ENCODE measurements at regions not wholly inside any gene's neighbourhood (a gene's known extent, or its start where the extent isn't known, plus 50 kb on each side); places are given as distances from the start of the nearest gene placed in this dataset.

DNA sequence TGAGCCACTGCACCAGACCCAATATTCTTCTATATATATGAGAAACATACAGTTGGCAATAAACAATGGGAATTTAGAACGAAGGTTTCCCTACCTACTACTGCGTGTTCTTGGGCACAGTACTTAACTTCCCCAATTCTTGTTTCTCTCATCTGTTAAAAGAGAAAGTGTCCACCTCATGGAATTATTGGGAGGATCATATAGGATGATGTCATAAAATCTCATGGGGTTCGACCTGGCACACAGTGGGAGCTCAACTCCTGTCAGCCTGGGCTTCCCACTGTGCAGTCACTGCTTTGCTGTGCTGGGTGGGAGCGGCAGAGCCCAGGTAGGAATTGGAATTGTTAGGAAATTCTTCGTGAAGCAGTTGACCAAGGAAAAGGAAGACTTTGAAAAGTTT, 203.3 kb downstream of the SH3BP4 start:
- no peak for TF ChIP-seq CTCF (IDR thresholded peaks at IDR 0.05; ENCODE audit: low read depth, low read length)
- in situ Hi-C loops (cut with HindIII; ENCODE audit: low sequenced_read_pairs): no loop called here
- DNase-seq (ENCODE audit: low read depth, low spot score): no peak
- no peak overlapping the region for H3K4me3 ChIP-seq (ENCODE audit: low read depth, low read length)

GRCh38 chr2:235156055-235156454, 204.2 kb downstream of the SH3BP4 start:
- TF ChIP-seq CTCF (IDR thresholded peaks at IDR 0.05; ENCODE audit: low read depth, low read length): no peak
- in situ Hi-C loops (cut with HindIII; ENCODE audit: low sequenced_read_pairs): no loop called here
- no peak for DNase-seq (ENCODE audit: low read depth, low spot score)
- no peak overlapping the region for H3K4me3 ChIP-seq (ENCODE audit: low read depth, low read length)

DNA sequence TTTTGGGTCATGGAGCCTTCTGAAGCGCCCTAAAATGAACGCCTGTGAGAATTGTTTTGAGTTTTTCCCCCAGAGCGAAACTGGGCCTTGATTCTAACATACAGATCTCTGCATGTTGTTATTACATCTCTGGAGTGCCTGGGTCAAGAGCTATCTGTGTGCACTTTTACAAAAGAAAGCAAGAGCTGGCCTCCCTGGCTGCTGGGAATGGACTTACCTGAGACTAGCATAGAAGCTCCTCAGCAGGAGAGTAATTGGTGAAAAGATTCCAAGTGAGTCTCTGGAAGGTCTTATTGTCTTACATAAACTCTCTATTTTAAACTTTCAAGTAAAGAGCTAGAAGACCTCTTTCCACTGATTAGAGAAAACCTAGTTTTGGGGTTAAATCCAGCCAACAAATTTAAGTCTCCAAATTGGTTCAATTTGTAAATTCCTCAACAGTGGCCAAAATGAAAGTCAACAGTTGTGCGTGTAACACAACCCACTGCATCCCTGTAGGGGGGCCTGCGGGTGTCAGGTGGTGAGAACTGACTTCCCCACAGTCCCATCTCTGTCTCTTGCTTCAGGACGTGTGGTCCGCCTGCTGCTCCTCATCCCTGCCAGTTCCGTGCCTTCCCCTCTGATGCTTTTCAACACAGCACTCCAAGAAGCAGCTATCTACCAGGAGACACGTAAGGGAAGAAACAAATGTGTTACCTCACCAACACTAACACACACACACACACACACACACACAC, 206.1 kb downstream of the SH3BP4 start:
- TF ChIP-seq CTCF (IDR thresholded peaks at IDR 0.05; ENCODE audit: low read depth, low read length): no peak
- no peak overlapping the region for H3K4me3 ChIP-seq (ENCODE audit: low read depth, low read length)
- in situ Hi-C loops (cut with HindIII; ENCODE audit: low sequenced_read_pairs): no loop called here
- DNase-seq (ENCODE audit: low read depth, low spot score): no peak

DNA sequence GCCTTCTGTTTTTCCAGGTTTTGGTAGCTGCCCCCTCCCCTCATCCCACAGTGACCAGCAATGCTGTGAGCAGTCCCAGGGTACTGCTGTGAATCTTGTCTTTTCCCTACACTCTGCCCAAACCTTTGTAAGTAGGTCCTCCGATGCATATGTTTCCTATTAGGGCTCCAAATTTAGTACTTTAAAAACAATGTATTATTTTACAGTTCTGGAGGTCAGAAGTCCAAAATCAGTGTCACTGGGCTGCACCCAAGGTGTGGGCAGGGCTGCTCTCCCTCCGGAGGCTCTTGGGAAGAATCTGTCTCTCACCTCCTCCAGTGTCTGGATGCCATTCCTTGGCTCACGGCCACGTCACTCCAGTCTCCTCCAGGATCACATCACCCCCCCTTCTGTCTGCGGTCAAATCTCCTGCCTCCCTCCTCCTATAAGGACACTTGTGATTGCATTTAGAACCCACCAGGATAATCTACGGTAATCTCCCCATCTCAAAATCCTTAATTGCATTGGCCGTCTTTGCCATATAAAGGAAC, 208.5 kb downstream of the SH3BP4 start:
- TF ChIP-seq CTCF (IDR thresholded peaks at IDR 0.05; ENCODE audit: low read depth, low read length): no peak
- H3K4me3 ChIP-seq (ENCODE audit: low read depth, low read length): no peak overlapping the region
- DNase-seq (ENCODE audit: low read depth, low spot score): no peak
- in situ Hi-C loops (cut with HindIII; ENCODE audit: low sequenced_read_pairs): no loop called here

DNA sequence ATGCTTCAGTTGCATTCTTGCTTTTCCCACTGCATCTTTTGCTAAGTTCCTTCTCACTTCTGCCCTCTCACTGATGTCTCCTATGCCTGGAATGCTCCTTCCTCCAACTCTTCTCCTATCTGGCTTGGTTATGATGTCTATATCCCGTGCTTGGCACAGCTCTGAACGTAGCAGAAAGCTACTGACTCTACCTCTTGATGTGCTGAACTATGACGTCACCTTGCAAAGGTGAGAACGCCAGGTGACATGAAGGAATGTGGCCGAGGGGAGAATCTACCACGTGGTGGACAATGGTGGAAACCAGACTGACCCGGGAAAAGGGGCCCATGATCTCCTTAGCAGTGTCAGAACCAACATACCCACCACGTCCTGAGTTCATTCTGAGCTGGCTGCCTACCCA, 209.7 kb downstream of the SH3BP4 start:
- H3K4me3 ChIP-seq (ENCODE audit: low read depth, low read length): no peak overlapping the region
- no peak for DNase-seq (ENCODE audit: low read depth, low spot score)
- in situ Hi-C loops (cut with HindIII; ENCODE audit: low sequenced_read_pairs): no loop called here
- no peak for TF ChIP-seq CTCF (IDR thresholded peaks at IDR 0.05; ENCODE audit: low read depth, low read length)

DNA sequence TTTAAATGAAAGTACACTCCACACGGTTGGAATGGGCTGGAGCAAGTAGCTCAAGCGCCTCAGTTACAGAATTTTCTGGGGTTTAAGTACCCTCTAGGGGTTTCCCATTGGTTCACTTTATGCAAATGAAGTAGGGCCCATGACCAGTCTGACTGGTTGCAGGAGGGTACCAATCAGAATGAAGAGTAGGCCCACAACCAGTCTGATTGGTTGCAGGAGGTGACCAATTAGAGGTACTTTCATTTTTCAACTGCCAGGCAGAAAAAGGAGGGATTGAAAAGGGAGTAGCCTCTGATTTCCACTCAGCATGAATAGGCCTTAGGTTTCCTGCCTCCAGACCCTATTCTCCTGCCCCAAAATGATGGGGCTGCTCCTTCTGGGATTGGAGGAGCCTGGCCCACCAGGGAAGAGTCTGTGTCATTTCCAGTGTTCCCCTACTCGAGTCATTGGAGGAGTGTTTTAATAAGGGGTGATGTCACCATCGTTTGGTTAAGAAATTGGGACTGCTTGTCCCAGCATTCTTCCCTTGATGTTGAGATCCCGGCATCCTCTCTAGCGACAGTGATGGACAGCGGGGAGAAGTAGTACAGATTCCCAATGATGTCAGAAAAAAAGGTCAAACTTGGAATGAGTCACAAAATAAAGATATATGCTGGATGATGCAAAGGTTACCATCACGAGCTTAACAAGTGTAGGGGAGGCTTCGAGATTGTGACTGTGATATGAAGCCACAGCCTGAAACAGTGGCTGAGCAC, 210.4 kb downstream of the SH3BP4 start:
- H3K4me3 ChIP-seq (ENCODE audit: low read depth, low read length): no peak overlapping the region
- in situ Hi-C loops (cut with HindIII; ENCODE audit: low sequenced_read_pairs): no loop called here
- TF ChIP-seq CTCF (IDR thresholded peaks at IDR 0.05; ENCODE audit: low read depth, low read length): no peak
- peak; percentile 12 for DNase-seq (ENCODE audit: low read depth, low spot score)
